GM12873 (cell line): ENCODE measurements at regions not wholly inside any gene's neighbourhood (a gene's known extent, or its start where the extent isn't known, plus 50 kb on each side); places are given as distances from the start of the nearest gene placed in this dataset.

Experiments
- CTCF ChIP-seq: IDR thresholded peaks from 2 replicates; pipeline ENCODE4 v1.5.1; 2012; ENCODE audit warnings: low read depth, mild to moderate bottlenecking, moderate library complexity, low read length, control low read depth; ENCODE audit not compliant: insufficient read depth; ENCODE audit errors: missing control alignments

- TF ChIP-seq CTCF, result no peak
These were observed 125.0 kb upstream of the HMGA2 start for GRCh38 chr12:65699251-65699650.

GRCh38 chr12:65703176-65703575, 121.1 kb upstream of the HMGA2 start:
- TF ChIP-seq CTCF, result no peak

- TF ChIP-seq CTCF, result no peak
These were observed 118.9 kb upstream of the HMGA2 start for GRCh38 chr12:65705380-65705876.

GRCh38 chr12:65707051-65707450, 117.2 kb upstream of the HMGA2 start:
- no peak for TF ChIP-seq CTCF

- TF ChIP-seq CTCF, result no peak
These were observed 111.9 kb upstream of the HMGA2 start for GRCh38 chr12:65712260-65713004.

- TF ChIP-seq CTCF, result no peak
These were observed 108.3 kb upstream of the HMGA2 start for GRCh38 chr12:65715961-65716360.

- TF ChIP-seq CTCF, result no peak
These were observed 103.8 kb upstream of the HMGA2 start for GRCh38 chr12:65720136-65721130.
